ENCODE measurements at regions not wholly inside any gene's neighbourhood (a gene's known extent, or its start where the extent isn't known, plus 50 kb on each side); places are given as distances from the start of the nearest gene placed in this dataset.

GRCh38 chr13:85462792-85463425 lies 336.3 kb downstream of the SLITRK6 start:
- Mint-ChIP-seq H3K27ac (no peak overlapping the region), H3K4me3 (no peak overlapping the region), H3K9me3 (ENCODE audit: insufficient read depth) (peaks cover 2% of the 10 kb centered on the region), H3K27me3 (no peaks in the 10 kb centered on the region), H3K4me1 (no peaks in the 10 kb centered on the region)
- H3K9me3 ChIP-seq (ENCODE audit: control extremely low read depth in 1 of 3, control insufficient read depth in 2 of 3, insufficient read depth in 1 of 3, low read length in 2 of 3): peaks cover 0 to 2% (median under 1%) of the 10 kb centered on the region in 3 donors
- no CpG with 5 or more reads among the region's 3 CpGs for WGBS (ENCODE audit: insufficient coverage)
- no peak overlapping the region for H3K4me2 ChIP-seq (replicated peaks; ENCODE audit: low read depth, low read length, poor library complexity, severe bottlenecking)
- H4K20me1 ChIP-seq (ENCODE audit: control insufficient read depth, insufficient read depth, low read length, poor library complexity, severe bottlenecking): no peaks in the 10 kb centered on the region
- TF ChIP-seq, protein P1, sequence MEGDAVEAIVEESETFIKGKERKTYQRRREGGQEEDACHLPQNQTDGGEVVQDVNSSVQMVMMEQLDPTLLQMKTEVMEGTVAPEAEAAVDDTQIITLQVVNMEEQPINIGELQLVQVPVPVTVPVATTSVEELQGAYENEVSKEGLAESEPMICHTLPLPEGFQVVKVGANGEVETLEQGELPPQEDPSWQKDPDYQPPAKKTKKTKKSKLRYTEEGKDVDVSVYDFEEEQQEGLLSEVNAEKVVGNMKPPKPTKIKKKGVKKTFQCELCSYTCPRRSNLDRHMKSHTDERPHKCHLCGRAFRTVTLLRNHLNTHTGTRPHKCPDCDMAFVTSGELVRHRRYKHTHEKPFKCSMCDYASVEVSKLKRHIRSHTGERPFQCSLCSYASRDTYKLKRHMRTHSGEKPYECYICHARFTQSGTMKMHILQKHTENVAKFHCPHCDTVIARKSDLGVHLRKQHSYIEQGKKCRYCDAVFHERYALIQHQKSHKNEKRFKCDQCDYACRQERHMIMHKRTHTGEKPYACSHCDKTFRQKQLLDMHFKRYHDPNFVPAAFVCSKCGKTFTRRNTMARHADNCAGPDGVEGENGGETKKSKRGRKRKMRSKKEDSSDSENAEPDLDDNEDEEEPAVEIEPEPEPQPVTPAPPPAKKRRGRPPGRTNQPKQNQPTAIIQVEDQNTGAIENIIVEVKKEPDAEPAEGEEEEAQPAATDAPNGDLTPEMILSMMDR (IDR thresholded peaks at IDR 0.05): no peak
- TF ChIP-seq EZH2 (IDR thresholded peaks at IDR 0.05; ENCODE audit: borderline replicate concordance, insufficient read depth, low read depth, low read length, poor library complexity, severe bottlenecking): no peak
- DNase-seq (no peak), ATAC-seq (ENCODE audit: low read depth) (no peak)
- H3K27ac ChIP-seq (ENCODE audit: low read length in 2 of 2): no peak overlapping the region
- H3K9ac ChIP-seq (ENCODE audit: low read length): no peak overlapping the region
- no peak overlapping the region for H2AFZ ChIP-seq (ENCODE audit: insufficient read depth, low read depth, low read length, poor library complexity, severe bottlenecking)
- ChIA-PET CTCF (no interaction called here), POLR2A (no interaction called here)
- H3K79me2 ChIP-seq (ENCODE audit: control insufficient read depth, insufficient read depth, low read length): no peaks in the 10 kb centered on the region
- H3K36me3 ChIP-seq (replicated peaks in 1 of 2; ENCODE audit: control extremely low read depth in 1 of 2, control insufficient read depth in 1 of 2, extremely low read depth in 1 of 2, insufficient read depth in 2 of 2, low read length in 1 of 2): no peaks in the 10 kb centered on the region
- H3K4me3 ChIP-seq (ENCODE audit: control extremely low read depth in 1 of 5, extremely low read depth in 1 of 5, insufficient read depth in 1 of 5, low read depth in 2 of 5, low read length in 4 of 5): no peak overlapping the region
- no peaks in the 10 kb centered on the region for H3K4me1 ChIP-seq (ENCODE audit: control insufficient read depth in 2 of 2, insufficient read depth in 2 of 2, low read length in 2 of 2)
- H3K27me3 ChIP-seq (replicated peaks in 1 of 4; ENCODE audit: control extremely low read depth in 1 of 4, control insufficient read depth in 3 of 4, insufficient read depth in 4 of 4, low read length in 3 of 4): no peaks in the 10 kb centered on the region
- intact Hi-C loops (cut with micrococcal nuclease): no loop called here

DNA sequence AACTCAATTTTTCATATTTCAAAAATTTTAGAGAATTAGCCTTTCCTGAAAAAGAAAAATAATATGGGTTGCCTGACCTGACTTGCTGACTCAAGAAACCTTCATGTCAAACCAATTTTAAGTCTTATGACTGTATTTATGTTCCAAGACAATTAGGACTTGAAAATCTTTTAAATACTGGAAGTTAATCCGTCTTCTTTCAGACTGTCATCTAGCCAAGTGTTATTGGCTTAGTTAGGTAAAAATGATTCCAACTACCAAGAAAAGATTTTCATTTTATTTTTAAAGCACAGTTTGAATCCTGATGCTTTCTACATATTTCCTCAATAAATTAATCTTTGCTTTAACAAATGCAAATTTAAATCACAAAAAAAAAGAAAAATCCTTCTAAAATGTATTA lies 337.6 kb downstream of the SLITRK6 start:
- ATAC-seq (ENCODE audit: low read depth): no peak
- DNase-seq: no peak
- Mint-ChIP-seq H3K27ac (no peak overlapping the region), H3K27me3 (no peaks in the 10 kb centered on the region), H3K4me1 (no peaks in the 10 kb centered on the region), H3K4me3 (no peak overlapping the region), H3K9me3 (ENCODE audit: insufficient read depth) (peaks cover 4% of the 10 kb centered on the region)
- H3K9me3 ChIP-seq (ENCODE audit: control extremely low read depth in 1 of 3, control insufficient read depth in 2 of 3, insufficient read depth in 1 of 3, low read length in 2 of 3): peaks cover 0 to 8% (median 8%) of the 10 kb centered on the region in 3 donors
- ChIA-PET POLR2A (no interaction called here), CTCF (no interaction called here)
- H3K4me3 ChIP-seq (ENCODE audit: control extremely low read depth in 1 of 5, extremely low read depth in 1 of 5, insufficient read depth in 1 of 5, low read depth in 2 of 5, low read length in 4 of 5): no peak overlapping the region
- no peaks in the 10 kb centered on the region for H4K20me1 ChIP-seq (ENCODE audit: control insufficient read depth, insufficient read depth, low read length, poor library complexity, severe bottlenecking)
- no peaks in the 10 kb centered on the region for H3K27me3 ChIP-seq (replicated peaks in 1 of 4; ENCODE audit: control extremely low read depth in 1 of 4, control insufficient read depth in 3 of 4, insufficient read depth in 4 of 4, low read length in 3 of 4)
- H3K27ac ChIP-seq (ENCODE audit: low read length in 2 of 2): no peak overlapping the region
- H3K9ac ChIP-seq (ENCODE audit: low read length): no peak overlapping the region
- no peaks in the 10 kb centered on the region for H3K4me1 ChIP-seq (ENCODE audit: control insufficient read depth in 2 of 2, insufficient read depth in 2 of 2, low read length in 2 of 2)
- no CpG with 5 or more reads among the region's 1 CpG for WGBS (ENCODE audit: insufficient coverage)
- no peaks in the 10 kb centered on the region for H3K36me3 ChIP-seq (replicated peaks in 1 of 2; ENCODE audit: control extremely low read depth in 1 of 2, control insufficient read depth in 1 of 2, extremely low read depth in 1 of 2, insufficient read depth in 2 of 2, low read length in 1 of 2)
- H2AFZ ChIP-seq (ENCODE audit: insufficient read depth, low read depth, low read length, poor library complexity, severe bottlenecking): no peak overlapping the region
- H3K79me2 ChIP-seq (ENCODE audit: control insufficient read depth, insufficient read depth, low read length): no peaks in the 10 kb centered on the region
- TF ChIP-seq EZH2 (IDR thresholded peaks at IDR 0.05; ENCODE audit: borderline replicate concordance, insufficient read depth, low read depth, low read length, poor library complexity, severe bottlenecking): no peak
- H3K4me2 ChIP-seq (replicated peaks; ENCODE audit: low read depth, low read length, poor library complexity, severe bottlenecking): no peak overlapping the region
- intact Hi-C loops (cut with micrococcal nuclease): no loop called here

Measured in B cell (primary cell).